Mucosa of descending colon (tissue), 3 donors: ENCODE measurements at regions not wholly inside any gene's neighbourhood (a gene's known extent, or its start where the extent isn't known, plus 50 kb on each side); places are given as distances from the start of the nearest gene placed in this dataset.

Experiments used
- ATAC-seq: fragments of 200-7000 bp; cut with Tn5 transposase; one replicate; pipeline ENCODE4 v1.9.1; 2020; ENCODE audit warnings: mild to moderate bottlenecking, moderate library complexity
- DNase-seq, 3 donors: peaks; one replicate each; pipeline ENCODE4 v3.0.0-alpha.2; 2020
- H3K36me3 ChIP-seq: fragments of 200-600 bp; one replicate; pipeline ENCODE4 v1.8.0; 2021; ENCODE audit warnings: low read depth, mild to moderate bottlenecking
- H3K4me1 ChIP-seq: fragments of 200-600 bp; one replicate; pipeline ENCODE4 v1.8.0; 2021; ENCODE audit warnings: low read depth, mild to moderate bottlenecking
- H3K4me3 ChIP-seq: fragments of 200-600 bp; one replicate; pipeline ENCODE4 v1.8.0; 2021; ENCODE audit warnings: mild to moderate bottlenecking
- H3K9me3 ChIP-seq: fragments of 200-600 bp; one replicate; pipeline ENCODE4 v1.8.0; 2021; ENCODE audit warnings: mild to moderate bottlenecking
- CTCF ChIP-seq: fragments of 200-600 bp; IDR thresholded peaks from one replicate; pipeline ENCODE4 v1.8.0; 2022; ENCODE audit warnings: antibody characterized with exemption, mild to moderate bottlenecking
- intact Hi-C, 2 donors: fragments of 100-400 bp; cut with DNase I in 1 of 2; cut with micrococcal nuclease in 1 of 2; formaldehyde crosslinking; loops; one replicate each; pipeline versions ENCODE4 v1.11.0 to v1.11.1; 2022; cut with DNase I, micrococcal nuclease
- donor health status: DM: no; HTN: no; CAD: no; lungs with moderate emphysema.
- donor health status: DM: no; HTN: no; CAD: no.
- donor health status: DM: no; HTN: yes; CAD: no.

GRCh38 chr12:43044241-43044640, 454.7 kb upstream of the PRICKLE1 start:
- intact Hi-C loops = no loop called here
- no peak overlapping the region for H3K4me3 ChIP-seq
- no peaks in the 10 kb centered on the region for H3K36me3 ChIP-seq
- ATAC-seq (no peak), DNase-seq (no peak)
- H3K9me3 ChIP-seq = no peaks in the 10 kb centered on the region
- TF ChIP-seq CTCF = no peak
- H3K4me1 ChIP-seq = no peaks in the 10 kb centered on the region

- Histone ChIP-seq H3K4me1 (no peaks in the 10 kb centered on the region), H3K36me3 (no peaks in the 10 kb centered on the region), H3K4me3 (no peak overlapping the region), H3K9me3 (no peaks in the 10 kb centered on the region)
- DNase-seq (no peak), ATAC-seq (no peak)
- intact Hi-C loops = no loop called here
- TF ChIP-seq CTCF = no peak
Observed at GRCh38 chr12:43038991-43039390, 449.4 kb upstream of the PRICKLE1 start.

GRCh38 chr12:43029971-43030370, 440.4 kb upstream of the PRICKLE1 start:
- intact Hi-C loops = no loop called here
- H3K4me3 ChIP-seq = no peak overlapping the region
- no peak for ATAC-seq
- DNase-seq = no peak
- TF ChIP-seq CTCF = no peak
- no peaks in the 10 kb centered on the region for H3K36me3 ChIP-seq
- H3K9me3 ChIP-seq = peaks cover 14% of the 10 kb centered on the region
- H3K4me1 ChIP-seq = no peaks in the 10 kb centered on the region

GRCh38 chr12:43028826-43029225, 439.3 kb upstream of the PRICKLE1 start:
- TF ChIP-seq CTCF = no peak
- Histone ChIP-seq H3K36me3 (no peaks in the 10 kb centered on the region), H3K4me1 (no peaks in the 10 kb centered on the region), H3K9me3 (peaks cover 14% of the 10 kb centered on the region), H3K4me3 (no peak overlapping the region)
- ATAC-seq (no peak), DNase-seq (no peak)
- intact Hi-C loops = no loop called here

- intact Hi-C loops = no loop called here
- no peaks in the 10 kb centered on the region for H3K36me3 ChIP-seq
Observed at GRCh38 chr12:43022838-43023237, 433.3 kb upstream of the PRICKLE1 start.

More at GRCh38 chr12:43022838-43023237, 433.3 kb upstream of the PRICKLE1 start:
- H3K4me3 ChIP-seq = no peak overlapping the region
- ATAC-seq = no peak
- H3K4me1 ChIP-seq = no peaks in the 10 kb centered on the region
- no peak for TF ChIP-seq CTCF
- no peak for DNase-seq
- H3K9me3 ChIP-seq = peaks cover 6% of the 10 kb centered on the region
